GM18517 (cell line): ENCODE measurements at regions not wholly inside any gene's neighbourhood (a gene's known extent, or its start where the extent isn't known, plus 50 kb on each side); places are given as distances from the start of the nearest gene placed in this dataset.
"Not testable (repeated sequence)": the region's sequence is repeated elsewhere in the genome, so short reads cannot be mapped to it uniquely, and the experiment has no call there.

Experiments used
- ATAC-seq: cut with Tn5 transposase; IDR thresholded peaks from one replicate; pipeline ENCODE4 v1.9.1; 2021; ENCODE audit warnings: mild to moderate bottlenecking, moderate library complexity; ENCODE audit not compliant: unreplicated experiment

GRCh38 chr21:16441789-16442188 lies 712.0 kb downstream of the USP25 start:
- ATAC-seq: no peak

DNA sequence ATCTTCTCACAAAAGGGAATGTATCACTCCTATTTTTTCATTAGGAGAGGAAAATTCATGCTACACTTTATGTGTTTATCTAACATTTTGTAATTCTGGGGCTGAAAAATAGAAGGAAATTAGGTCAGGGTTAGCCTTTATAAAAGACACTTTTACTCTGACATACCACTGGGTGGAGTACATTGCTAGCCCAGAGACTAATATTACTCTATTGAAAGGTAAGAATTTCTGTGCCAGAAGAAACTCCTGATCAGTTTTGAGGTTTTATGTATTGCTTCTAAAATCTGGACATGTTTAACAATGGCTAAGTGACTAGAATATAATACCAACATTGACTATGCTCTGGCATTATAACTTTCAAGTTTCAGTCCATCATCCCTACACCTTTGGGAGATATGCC lies 724.6 kb downstream of the USP25 start:
- no peak for ATAC-seq

GRCh38 chr21:16455526-16455925 lies 725.7 kb downstream of the USP25 start:
- no peak for ATAC-seq

DNA sequence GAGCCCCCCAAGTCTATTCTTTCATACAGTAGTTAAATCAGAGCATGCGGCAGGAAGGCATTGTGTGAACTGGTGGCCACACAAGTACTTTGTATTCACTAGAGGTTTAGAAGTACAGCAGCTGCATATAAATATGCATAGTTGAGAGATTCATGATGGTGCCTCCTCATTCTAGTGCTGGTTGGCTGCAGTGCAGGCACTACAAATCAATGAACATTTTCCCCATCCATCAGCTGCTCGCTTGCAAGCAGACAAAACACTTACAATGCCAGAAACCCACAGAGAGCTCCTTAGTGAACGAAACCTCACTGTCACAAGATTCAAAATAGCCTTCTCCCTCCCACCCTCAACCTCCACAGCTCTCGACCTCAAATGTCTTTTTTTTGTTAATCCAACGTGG lies 726.2 kb downstream of the USP25 start:
- no peak for ATAC-seq

- ATAC-seq: no peak
Observed at GRCh38 chr21:16457498-16457897, 727.7 kb downstream of the USP25 start.

GRCh38 chr21:16460936-16461335 lies 731.2 kb downstream of the USP25 start:
- no peak for ATAC-seq

DNA sequence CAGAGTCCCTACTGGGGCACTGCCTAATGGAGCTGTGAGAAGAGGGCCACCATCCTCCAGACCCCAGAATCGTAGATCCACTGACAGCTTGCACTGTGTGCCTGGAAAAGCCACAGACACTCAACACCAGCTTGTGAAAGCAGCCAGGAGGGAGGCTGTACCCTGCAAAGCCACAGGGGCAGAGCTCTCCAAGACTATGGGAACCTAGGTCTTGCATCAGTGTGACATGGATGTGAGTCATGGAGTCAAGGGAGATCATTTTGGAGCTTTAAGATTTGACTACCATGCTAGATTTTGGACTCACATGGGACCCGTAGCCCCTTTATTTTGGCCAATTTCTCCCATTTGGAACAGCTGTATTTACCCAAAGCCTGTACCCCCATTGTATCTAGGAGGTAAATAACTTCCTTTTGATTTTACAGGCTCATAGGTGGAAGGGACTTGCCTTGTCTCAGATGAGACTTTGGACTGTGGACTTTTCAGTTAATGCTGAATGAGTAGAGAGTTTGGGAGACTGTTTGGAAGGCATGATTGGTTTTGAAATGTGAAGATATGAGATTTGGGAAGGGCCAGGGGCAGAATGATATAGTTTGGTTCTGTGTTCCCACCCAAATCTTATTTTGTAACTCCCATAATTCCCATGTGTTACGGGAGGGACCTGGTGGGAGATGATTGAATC lies 734.6 kb downstream of the USP25 start:
- ATAC-seq: not testable (repeated sequence)

- no peak for ATAC-seq
Observed at GRCh38 chr21:16468184-16468583, 738.4 kb downstream of the USP25 start.

GRCh38 chr21:16473988-16474387 lies 744.2 kb downstream of the USP25 start:
- no peak for ATAC-seq

DNA sequence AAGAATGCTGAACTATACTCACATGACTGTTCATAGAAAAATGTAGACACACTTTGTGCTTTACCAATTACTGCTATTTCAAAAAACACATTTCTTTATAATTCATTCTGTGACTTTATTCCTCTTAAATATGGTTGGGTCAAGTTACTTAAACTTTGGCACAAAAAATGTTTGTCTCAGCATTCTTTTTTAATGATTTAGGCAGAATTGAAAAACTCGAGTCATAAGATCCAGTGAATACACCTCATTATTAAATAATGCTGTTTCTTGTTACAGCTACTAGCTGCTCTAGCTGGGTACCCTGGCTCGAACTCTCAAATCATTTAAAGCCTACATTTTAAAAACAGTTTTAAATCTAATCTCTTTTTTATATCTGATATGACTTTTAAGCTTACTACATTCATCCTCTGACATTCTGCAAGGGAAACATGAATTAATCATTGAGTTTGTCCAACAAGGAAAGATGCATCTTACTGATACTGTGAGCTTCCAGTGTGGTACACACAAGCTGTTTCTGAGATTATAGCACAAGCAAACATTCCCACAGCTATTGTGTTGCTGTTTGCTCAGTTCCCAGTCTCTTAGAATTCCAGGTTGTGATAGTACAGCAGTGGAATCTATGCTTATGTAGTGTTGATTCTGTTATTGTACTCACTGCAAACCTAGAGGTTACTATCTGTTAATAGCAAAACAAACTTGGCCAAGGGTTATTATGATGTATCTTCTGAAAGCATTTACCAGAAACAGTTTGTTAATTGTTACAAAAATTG lies 746.5 kb downstream of the USP25 start:
- no peak for ATAC-seq

- no peak for ATAC-seq
Observed at GRCh38 chr21:16488042-16488441, 758.3 kb downstream of the USP25 start.

DNA sequence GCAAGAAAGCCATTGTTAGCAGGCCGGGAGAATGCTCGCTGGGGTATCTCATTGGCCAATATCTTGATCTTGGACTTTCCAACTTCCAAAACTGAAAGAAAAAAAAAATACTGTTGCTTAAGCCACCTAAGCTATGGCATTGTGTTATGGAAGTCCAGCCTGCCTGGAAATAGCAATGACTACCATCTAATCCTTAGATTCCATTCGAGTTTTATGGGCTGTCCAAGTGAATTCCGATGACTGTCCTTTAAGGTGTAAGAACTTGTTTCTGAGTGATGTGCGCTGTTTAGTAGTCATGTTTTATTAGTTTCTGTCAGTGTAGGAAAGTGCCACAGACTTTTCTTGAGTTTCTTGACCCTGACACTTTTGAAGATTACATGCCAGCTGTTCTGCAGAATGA lies 762.6 kb downstream of the USP25 start:
- ATAC-seq: no peak

DNA sequence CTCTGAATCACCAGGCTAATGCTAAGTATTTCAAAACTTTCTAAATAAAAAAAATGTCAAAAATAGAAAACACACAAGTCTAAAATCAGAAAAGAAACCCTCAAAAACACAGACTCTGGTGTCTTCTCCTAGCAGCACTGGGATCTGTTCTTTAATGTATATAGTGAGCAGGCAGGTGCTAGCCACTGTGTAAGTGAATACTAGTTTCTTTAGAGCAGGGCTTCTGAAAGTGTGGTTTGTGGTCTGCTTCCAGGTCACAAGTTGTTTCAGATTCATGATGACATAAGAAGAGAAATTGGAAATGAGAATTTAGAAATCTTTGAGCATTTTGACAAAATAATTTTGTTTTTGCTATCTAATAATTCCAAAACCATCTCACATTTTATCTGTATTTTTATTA lies 763.1 kb downstream of the USP25 start:
- ATAC-seq: no peak

DNA sequence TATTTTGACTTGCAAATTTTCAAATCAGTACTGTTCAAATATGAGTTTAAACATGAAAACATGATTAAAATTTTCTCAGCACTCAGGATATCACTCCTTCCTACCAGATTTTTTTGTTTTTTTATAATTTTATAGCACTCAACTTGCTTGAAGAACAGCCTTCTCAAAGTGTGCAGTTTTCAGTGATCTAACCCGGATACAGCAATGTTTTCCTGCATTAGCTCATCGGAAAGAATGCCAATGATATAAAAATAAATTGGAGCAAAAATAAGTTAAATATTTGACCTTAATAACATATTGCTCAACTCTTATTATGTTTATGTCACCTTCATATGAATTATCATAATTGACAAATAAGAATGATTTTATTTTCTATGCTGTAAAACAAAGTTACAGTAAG lies 766.8 kb downstream of the USP25 start:
- ATAC-seq: no peak

- ATAC-seq: no peak
Observed at GRCh38 chr21:16500271-16500670, 770.5 kb downstream of the USP25 start.

- ATAC-seq: no peak
Observed at GRCh38 chr21:16502273-16502672, 772.5 kb downstream of the USP25 start.

GRCh38 chr21:16502897-16503296 lies 773.1 kb downstream of the USP25 start:
- no peak for ATAC-seq

- no peak for ATAC-seq
Observed at GRCh38 chr21:16504281-16504680, 774.5 kb downstream of the USP25 start.

GRCh38 chr21:16504766-16505165 lies 775.0 kb downstream of the USP25 start:
- ATAC-seq: no peak

DNA sequence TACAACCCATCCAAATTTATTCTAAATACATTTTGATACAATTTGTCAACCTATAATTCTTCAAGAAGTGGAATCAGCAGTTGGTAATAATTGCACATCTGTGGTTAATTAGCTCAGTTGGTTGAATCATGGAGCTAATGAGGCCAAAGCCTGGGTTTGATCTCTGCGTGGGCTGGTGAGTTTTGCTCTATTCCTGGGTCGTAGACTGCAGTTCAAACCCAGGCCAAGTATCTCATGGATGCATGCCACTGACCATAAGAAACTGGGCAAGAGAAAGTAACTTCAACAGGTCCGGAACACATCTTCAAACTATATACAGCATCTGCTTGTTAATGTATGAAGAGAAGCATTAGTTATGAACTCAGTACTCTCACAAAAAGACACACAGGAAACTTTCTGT lies 779.7 kb downstream of the USP25 start:
- no peak for ATAC-seq

DNA sequence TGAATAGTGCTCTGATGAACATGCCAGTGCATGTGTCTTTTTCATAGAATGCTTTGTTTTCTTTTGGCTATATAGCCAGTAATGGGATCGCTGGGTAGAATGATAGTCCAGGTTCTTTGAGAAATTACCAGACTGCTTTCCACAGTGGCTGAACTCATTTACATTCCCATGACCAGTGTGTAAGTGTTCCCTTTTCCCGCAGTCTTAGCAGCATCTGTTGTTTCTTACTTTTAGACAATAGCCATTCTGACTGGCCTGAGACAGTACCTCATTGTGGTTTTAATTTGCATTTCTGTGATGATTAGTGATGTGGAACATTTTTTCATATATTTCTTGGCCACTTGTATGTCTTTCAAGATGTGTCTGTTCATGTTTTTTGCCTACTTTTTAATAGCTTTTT lies 784.5 kb downstream of the USP25 start:
- no peak for ATAC-seq

- no peak for ATAC-seq
Observed at GRCh38 chr21:16517383-16517782, 787.6 kb downstream of the USP25 start.

DNA sequence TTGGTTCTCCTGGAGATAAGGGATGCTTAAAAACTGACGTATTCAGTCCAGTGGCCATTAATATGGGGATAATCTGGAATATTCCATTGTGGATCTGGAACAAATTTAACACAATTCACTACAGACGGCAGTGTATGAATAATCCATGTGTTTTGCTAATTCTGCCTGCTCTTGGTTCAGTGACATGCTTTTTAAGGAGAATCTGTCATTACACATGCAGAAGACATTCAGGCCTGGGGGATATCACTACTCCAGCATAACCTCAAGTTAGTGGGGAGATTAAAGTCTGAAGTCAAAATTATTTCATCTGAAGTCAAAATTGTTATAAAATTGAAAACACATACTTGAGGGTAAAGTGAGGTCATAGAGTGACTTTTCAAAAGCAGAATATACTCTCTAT lies 789.3 kb downstream of the USP25 start:
- ATAC-seq: no peak
